Panc1 (cell line): ENCODE measurements at regions not wholly inside any gene's neighbourhood (a gene's known extent, or its start where the extent isn't known, plus 50 kb on each side); places are given as distances from the start of the nearest gene placed in this dataset.

Experiments
- ATAC-seq: fragments of 200-7000 bp; cut with Tn5 transposase; 2 replicates; pipeline ENCODE4 v1.9.1; 2020; ENCODE audit warnings: mild to moderate bottlenecking, moderate library complexity
- BruUV-seq: library from RNA; stranded (reverse); fragments of 400-500 nt; replicated peaks from 2 replicates; lab custom pipeline; 2021; lab: Mats Ljungman, UMichigan
- CTCF ChIA-PET: fragments of 300-600 bp; sonication (Branson Sonifier 250); formaldehyde crosslinking; loops from one replicate; lab custom pipeline; 2022; ENCODE audit warnings: antibody characterized with exemption; lab: Charles Lee
- POLR2A ChIA-PET: fragments of 300-600 bp; sonication (Branson Sonifier 250); formaldehyde crosslinking; loops from one replicate; lab custom pipeline; 2022; ENCODE audit warnings: antibody characterized with exemption; lab: Charles Lee
- DNase-seq: peaks from one replicate; pipeline ENCODE4 v3.0.0-alpha.2; 2010; ENCODE audit warnings: low read depth, low spot score
- H3K27ac ChIP-seq: 2 replicates; pipeline ENCODE4 v1.5.1; 2011; ENCODE audit warnings: mild to moderate bottlenecking, low read length, inconsistent platforms
- H3K27me3 ChIP-seq: fragments of 200-500 bp; sonication (Bioruptor generic); 2 replicates; pipeline ENCODE4 v1.6.0; 2014; ENCODE audit warnings: low read length, inconsistent platforms; ENCODE audit not compliant: control insufficient read depth, insufficient read depth
- H3K36me3 ChIP-seq: fragments of 200-500 bp; sonication (Bioruptor generic); 2 replicates; pipeline ENCODE4 v1.5.1; 2014; ENCODE audit warnings: inconsistent platforms, mild to moderate bottlenecking, low read length, moderate library complexity; ENCODE audit not compliant: control insufficient read depth, insufficient read depth
- H3K4me1 ChIP-seq: 2 replicates; pipeline ENCODE4 v1.5.1; 2011; ENCODE audit warnings: inconsistent platforms, mild to moderate bottlenecking, low read length, moderate library complexity; ENCODE audit not compliant: control insufficient read depth, insufficient read depth
- H3K4me3 ChIP-seq, 2 experiments: 2 replicates each; pipeline ENCODE4 v1.5.1; 2011 to 2012; ENCODE audit warnings: low read depth in 2 of 2, low read length in 2 of 2, mild to moderate bottlenecking in 2 of 2, inconsistent platforms in 1 of 2, moderate library complexity in 1 of 2
- H3K9me3 ChIP-seq: fragments of 200-500 bp; sonication (Bioruptor generic); 2 replicates; pipeline ENCODE4 v1.5.1; 2014; ENCODE audit warnings: low read depth, mild to moderate bottlenecking, inconsistent platforms, low read length, moderate library complexity; ENCODE audit not compliant: control insufficient read depth, insufficient read depth
- POLR2AphosphoS5 ChIP-seq: IDR thresholded peaks from 2 replicates; pipeline ENCODE4 v1.6.1; 2012; ENCODE audit warnings: mild to moderate bottlenecking, low read depth, low read length, moderate library complexity
- SIN3A ChIP-seq: IDR thresholded peaks from 2 replicates; pipeline ENCODE4 v1.6.1; 2012; ENCODE audit warnings: low read depth, mild to moderate bottlenecking, low read length, moderate library complexity, borderline replicate concordance; ENCODE audit not compliant: insufficient read depth
- TCF7L2 ChIP-seq: IDR thresholded peaks from 2 replicates; pipeline ENCODE4 v1.6.1; 2011; ENCODE audit warnings: mild to moderate bottlenecking, low read depth, low read length, inconsistent platforms
- in situ Hi-C: cut with HindIII; loops from 2 replicates; pipeline ENCODE4 v1.10.0; 2016; ENCODE audit warnings: low sequenced_read_pairs, low pct_unique_long_range_greater_than_20kb
- intact Hi-C: fragments of 100-400 bp; cut with micrococcal nuclease; formaldehyde crosslinking; loops from one replicate; pipeline ENCODE4 v1.10.0; 2022; ENCODE audit not compliant: unreplicated experiment
- TF ChIP-seq, protein P1 (sequence below): fragments of 450-650 bp; IDR thresholded peaks from 2 replicates; pipeline ENCODE4 v1.5.1; 2017; ENCODE audit warnings: mild to moderate bottlenecking
- TF ChIP-seq, protein P2 (sequence below), 2 experiments: IDR thresholded peaks; 2 replicates each; pipeline ENCODE4 v1.6.1; 2011 to 2012; ENCODE audit warnings: low read depth in 2 of 2, control low read depth in 1 of 2, low read length in 1 of 2, mild to moderate bottlenecking in 1 of 2, moderate library complexity in 1 of 2; ENCODE audit not compliant: insufficient read depth in 1 of 2

DNA sequence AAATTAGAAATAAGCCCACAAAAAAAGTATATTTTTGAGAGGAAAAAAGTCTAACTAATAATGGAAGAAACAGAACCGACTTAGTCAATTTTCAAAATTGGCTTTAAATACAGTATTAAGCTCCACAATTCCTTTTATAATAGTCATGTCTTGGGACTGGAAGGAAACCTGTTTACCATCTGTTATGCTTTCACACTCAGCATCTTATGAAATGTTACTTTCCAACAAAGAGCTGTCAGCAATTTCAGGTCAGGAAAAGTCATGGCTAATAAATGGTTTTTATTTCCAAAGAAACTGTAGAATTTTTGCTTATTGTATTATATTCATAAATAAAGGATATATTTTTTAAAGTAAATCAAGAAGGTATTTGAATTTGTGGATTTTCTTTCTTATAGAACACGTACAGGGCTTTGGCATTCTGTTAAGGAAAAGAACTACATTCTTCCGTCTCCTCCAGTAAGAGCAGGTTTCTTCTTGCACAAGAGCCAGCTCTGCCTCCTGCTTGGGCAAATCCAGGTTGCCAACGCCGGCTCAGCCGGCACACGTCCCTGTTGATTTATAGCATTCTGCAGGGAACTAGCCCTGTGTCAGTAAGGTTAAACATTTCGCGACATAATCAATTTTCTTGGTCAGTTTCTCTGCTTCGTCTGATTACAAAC lies 52.9 kb upstream of the GPR12 start:
- Histone ChIP-seq H3K27me3 (no peaks in the 10 kb centered on the region), H3K27ac (no peak overlapping the region), H3K36me3 (no peaks in the 10 kb centered on the region), H3K9me3 (no peaks in the 10 kb centered on the region), H3K4me1 (no peaks in the 10 kb centered on the region), H3K4me3 (no peak overlapping the region)
- intact Hi-C loops (no loop called here), in situ Hi-C loops (no loop called here)
- TF ChIP-seq POLR2AphosphoS5 (no peak), TCF7L2 (no peak), SIN3A (no peak)
- TF ChIP-seq, protein P1, sequence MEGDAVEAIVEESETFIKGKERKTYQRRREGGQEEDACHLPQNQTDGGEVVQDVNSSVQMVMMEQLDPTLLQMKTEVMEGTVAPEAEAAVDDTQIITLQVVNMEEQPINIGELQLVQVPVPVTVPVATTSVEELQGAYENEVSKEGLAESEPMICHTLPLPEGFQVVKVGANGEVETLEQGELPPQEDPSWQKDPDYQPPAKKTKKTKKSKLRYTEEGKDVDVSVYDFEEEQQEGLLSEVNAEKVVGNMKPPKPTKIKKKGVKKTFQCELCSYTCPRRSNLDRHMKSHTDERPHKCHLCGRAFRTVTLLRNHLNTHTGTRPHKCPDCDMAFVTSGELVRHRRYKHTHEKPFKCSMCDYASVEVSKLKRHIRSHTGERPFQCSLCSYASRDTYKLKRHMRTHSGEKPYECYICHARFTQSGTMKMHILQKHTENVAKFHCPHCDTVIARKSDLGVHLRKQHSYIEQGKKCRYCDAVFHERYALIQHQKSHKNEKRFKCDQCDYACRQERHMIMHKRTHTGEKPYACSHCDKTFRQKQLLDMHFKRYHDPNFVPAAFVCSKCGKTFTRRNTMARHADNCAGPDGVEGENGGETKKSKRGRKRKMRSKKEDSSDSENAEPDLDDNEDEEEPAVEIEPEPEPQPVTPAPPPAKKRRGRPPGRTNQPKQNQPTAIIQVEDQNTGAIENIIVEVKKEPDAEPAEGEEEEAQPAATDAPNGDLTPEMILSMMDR: no peak
- TF ChIP-seq, protein P2, sequence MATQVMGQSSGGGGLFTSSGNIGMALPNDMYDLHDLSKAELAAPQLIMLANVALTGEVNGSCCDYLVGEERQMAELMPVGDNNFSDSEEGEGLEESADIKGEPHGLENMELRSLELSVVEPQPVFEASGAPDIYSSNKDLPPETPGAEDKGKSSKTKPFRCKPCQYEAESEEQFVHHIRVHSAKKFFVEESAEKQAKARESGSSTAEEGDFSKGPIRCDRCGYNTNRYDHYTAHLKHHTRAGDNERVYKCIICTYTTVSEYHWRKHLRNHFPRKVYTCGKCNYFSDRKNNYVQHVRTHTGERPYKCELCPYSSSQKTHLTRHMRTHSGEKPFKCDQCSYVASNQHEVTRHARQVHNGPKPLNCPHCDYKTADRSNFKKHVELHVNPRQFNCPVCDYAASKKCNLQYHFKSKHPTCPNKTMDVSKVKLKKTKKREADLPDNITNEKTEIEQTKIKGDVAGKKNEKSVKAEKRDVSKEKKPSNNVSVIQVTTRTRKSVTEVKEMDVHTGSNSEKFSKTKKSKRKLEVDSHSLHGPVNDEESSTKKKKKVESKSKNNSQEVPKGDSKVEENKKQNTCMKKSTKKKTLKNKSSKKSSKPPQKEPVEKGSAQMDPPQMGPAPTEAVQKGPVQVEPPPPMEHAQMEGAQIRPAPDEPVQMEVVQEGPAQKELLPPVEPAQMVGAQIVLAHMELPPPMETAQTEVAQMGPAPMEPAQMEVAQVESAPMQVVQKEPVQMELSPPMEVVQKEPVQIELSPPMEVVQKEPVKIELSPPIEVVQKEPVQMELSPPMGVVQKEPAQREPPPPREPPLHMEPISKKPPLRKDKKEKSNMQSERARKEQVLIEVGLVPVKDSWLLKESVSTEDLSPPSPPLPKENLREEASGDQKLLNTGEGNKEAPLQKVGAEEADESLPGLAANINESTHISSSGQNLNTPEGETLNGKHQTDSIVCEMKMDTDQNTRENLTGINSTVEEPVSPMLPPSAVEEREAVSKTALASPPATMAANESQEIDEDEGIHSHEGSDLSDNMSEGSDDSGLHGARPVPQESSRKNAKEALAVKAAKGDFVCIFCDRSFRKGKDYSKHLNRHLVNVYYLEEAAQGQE (IDR thresholded peaks at IDR 0.05; ENCODE audit: insufficient read depth in 1 of 2, low read depth in 2 of 2, low read length in 1 of 2): no peak
- POLR2A ChIA-PET: no interaction called here
- no peak for ATAC-seq
- BruUV-seq: no TSS peak
- no peak for DNase-seq
- CTCF ChIA-PET: no interaction called here

DNA sequence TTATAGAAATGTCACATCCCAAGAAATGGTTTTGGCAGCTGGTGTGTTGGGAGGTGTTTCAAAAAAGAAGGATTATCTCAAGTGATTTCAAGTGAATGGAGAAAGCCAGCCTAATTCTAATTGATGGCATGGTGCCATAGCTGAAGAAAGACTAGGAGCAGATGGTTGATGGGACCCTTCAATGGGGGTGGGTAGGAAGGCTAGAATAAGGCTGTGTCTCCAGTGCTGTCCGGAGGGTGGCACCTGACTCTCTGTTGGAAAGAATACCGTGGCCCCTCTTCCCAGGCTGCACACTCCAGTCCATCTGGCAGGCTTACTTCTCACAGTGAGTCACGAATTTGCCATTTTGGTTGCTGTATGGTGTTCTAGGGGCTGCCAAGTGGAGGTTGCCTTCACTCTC lies 51.0 kb upstream of the GPR12 start:
- in situ Hi-C loops: no loop called here
- no peak overlapping the region for H3K4me3 ChIP-seq
- no peak overlapping the region for H3K27ac ChIP-seq
- intact Hi-C loops: no loop called here
- H3K36me3 ChIP-seq: no peaks in the 10 kb centered on the region
- TF ChIP-seq, protein P1: no peak
- TF ChIP-seq SIN3A (no peak), POLR2AphosphoS5 (no peak), TCF7L2 (no peak)
- TF ChIP-seq, protein P2 (IDR thresholded peaks at IDR 0.05; ENCODE audit: insufficient read depth in 1 of 2, low read depth in 2 of 2, low read length in 1 of 2): no peak
- no TSS peak for BruUV-seq
- ChIA-PET POLR2A (no interaction called here), CTCF (no interaction called here)
- DNase-seq (no peak), ATAC-seq (no peak)
- no peaks in the 10 kb centered on the region for H3K9me3 ChIP-seq
- H3K4me1 ChIP-seq: no peaks in the 10 kb centered on the region
- no peaks in the 10 kb centered on the region for H3K27me3 ChIP-seq
